Dedifferentiated amniotic fluid mesenchymal stem cell (primary cell): ENCODE measurements at regions not wholly inside any gene's neighbourhood (a gene's known extent, or its start where the extent isn't known, plus 50 kb on each side); places are given as distances from the start of the nearest gene placed in this dataset.
"Not testable (repeated sequence)": the region's sequence is repeated elsewhere in the genome, so short reads cannot be mapped to it uniquely, and the experiment has no call there.

Experiments
- DNase-seq: peaks from one replicate; pipeline ENCODE4 v3.0.0-alpha.2; 2016; ENCODE audit errors: extremely low spot score

DNA sequence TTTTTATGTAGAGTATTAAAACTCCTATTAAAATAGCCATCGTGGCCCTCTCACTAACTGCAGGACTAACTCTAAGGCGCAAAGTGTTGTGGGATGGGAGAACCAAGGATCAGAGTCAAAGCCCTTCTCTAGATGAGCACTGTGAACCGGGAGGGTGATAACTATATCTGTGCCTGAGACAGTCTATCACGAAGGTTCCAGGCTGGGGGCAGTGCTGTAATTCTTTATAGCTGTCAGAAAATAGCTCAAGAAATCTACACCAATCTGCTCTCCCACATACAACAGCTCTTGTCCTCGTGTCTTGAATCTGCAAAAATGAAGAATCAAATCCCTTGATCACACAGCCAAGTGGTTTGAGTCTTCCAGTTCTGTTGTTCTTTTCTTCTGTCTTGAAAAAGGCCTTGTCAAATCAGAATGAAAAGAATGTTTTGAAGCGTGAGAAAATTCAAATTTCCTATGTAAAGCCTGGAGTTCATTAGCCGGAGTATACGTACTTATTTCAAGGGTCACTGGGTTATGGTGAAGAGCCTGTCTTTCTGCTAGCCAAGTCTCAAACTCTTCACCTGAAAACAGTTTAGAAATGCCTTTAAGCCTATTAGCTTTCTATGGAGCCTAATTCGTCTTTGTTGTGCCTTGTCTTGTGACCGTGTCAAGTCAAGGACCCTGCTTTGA lies 185.3 kb upstream of the NECTIN3 start:
- DNase-seq, result no peak

DNA sequence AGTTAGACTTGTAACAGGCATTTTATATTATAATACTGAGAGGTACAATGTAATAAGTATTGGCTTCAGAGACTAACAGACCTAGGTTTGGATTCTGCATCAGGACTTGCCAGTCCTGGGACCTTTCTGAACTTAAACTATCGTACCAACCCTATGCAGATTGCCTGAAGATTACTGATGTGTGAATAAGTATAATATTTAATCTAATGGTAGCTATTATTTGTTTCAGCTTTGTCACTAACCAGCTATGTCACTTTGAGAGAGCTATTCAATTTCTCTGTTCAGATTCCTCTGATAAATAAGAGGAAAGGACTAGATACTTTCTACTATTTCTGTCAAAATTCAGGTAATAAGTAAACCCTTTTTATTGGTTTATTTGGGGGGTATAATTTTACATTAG lies 184.4 kb upstream of the NECTIN3 start:
- no peak for DNase-seq

DNA sequence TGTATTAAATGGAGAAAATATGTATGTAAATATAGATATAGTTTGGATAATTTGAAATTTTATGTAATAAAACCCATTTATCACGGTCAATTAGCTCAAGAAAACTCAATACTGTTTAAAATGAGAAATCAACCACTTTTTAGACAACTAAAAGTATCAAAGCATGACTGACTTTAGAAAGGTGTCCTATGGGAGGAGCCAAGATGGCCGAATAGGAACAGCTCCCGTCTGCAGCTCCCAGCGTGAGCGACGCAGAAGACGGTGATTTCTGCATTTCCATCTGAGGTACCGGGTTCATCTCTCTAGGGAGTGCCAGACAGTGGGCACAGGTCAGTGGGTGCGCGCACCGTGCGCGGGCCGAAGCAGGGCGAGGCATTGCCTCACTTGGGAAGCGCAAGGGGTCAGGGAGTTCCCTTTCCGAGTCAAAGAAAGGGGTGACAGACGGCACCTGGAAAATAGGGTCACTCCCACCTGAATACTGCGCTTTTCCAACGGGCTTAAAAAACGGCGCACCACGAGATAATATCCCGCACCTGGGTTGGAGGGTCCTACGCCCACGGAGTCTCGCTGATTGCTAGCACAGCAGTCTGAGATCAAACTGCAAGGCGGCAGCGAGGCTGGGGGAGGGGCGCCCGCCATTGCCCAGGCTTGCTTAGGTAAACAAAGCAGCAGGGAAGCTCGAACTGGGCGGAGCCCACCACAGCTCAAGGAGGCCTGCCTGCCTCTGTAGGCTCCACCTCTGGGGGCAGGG lies 182.8 kb upstream of the NECTIN3 start:
- DNase-seq, result not testable (repeated sequence)

DNA sequence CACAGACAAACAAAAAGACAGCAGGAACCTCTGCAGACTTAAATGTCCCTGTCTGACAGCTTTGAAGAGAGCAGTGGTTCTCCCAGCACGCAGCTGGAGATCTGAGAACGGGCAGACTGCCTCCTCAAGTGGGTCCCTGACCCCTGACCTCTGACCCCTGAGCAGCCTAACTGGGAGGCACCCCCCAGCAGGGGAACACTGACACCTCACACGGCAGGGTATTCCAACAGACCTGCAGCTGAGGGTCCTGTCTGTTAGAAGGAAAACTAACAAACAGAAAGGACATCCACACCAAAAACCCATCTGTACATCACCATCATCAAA lies 182.3 kb upstream of the NECTIN3 start:
- DNase-seq, result not testable (repeated sequence)

DNA sequence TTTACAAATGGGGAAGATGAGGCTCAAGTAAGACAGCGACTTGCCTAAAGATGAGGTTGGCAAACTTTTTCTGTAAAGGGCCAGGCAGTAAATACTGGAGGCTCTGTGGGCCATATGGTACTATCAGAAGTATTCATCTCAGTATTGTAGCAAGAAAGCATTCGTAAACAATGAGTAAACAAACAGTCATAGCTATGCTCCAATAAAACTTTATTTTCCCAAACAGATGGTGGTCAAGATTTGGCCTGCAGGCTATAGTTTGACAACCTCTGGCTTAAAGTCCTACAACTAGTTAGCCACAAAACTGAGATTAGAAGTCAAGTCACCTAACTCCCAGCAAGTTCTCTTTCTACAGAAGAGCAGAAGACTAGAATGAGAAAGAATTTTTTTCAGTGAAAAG lies 177.0 kb upstream of the NECTIN3 start:
- no peak for DNase-seq

DNA sequence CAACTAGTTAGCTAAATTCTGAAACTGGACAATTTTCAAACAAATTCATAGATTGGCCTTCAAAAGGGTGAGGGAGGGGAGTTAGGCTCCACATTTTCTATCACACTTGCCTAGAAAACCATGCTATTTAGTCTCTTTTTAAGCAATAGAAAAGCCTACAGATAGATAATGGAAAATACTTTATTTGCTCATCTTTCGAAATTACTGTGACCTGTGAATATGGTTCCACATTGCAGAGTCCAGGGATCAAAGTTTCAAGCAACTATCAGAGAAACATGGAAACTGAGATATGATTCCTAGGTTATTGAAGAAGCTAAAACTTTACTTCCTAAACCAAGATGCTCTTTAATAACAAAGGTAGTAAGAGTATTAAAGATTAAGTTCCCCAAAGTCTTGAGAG lies 176.6 kb upstream of the NECTIN3 start:
- DNase-seq, result no peak

DNA sequence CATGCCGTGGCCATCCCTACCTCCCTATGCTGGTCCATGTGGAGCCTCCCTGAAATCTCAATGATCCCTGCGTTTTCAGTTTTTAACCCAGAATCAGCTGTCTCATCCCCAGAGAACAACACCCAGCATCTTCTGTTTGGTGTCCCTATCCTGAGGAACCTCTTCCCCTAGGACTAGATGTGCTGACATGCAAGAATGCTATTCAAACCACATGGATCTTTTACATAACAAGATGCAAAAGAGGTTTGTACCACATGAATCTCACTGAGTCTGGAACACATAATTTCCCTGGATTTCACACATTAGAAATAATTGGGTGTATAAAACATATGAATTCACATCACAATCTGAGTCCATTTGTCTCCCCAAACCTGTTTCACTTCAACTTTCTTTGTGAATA lies 174.6 kb upstream of the NECTIN3 start:
- no peak for DNase-seq

DNA sequence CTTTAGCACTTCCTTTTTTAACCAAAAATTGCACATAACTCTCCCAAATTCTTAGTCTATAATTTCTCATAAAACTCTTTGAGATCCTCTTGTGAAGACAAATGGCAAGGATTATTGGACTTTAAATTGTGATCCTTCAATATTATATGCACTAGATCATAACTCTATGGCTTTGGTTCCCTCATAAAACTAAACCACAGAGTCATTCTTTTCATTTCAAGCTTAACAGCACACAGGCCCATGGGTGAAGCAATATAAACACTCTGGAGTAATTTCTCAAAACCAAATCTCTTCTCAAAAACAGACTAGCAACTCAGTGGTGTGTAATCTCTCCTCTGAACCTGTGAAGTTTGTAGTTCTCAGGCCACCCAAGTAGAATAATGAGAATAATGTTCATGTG lies 171.0 kb upstream of the NECTIN3 start:
- DNase-seq, result peak; percentile 31

DNA sequence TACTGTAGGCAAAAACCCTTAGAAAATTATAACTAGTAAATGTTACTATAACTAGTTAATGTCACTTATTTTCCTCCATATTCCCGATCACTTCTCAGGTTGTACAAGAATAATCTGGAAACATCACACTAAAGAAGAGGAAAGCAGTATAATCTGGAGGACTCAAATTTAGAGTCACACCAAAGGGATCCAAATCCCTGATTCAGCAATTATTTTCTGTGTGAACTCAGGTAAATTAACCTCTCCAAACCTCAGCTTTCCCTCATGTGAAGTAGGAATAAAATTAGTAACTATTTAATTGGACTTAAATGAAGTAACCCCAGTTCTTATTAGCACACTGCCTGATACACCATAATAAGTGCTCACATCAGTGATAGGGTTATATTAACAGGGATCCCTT lies 170.1 kb upstream of the NECTIN3 start:
- DNase-seq, result no peak

DNA sequence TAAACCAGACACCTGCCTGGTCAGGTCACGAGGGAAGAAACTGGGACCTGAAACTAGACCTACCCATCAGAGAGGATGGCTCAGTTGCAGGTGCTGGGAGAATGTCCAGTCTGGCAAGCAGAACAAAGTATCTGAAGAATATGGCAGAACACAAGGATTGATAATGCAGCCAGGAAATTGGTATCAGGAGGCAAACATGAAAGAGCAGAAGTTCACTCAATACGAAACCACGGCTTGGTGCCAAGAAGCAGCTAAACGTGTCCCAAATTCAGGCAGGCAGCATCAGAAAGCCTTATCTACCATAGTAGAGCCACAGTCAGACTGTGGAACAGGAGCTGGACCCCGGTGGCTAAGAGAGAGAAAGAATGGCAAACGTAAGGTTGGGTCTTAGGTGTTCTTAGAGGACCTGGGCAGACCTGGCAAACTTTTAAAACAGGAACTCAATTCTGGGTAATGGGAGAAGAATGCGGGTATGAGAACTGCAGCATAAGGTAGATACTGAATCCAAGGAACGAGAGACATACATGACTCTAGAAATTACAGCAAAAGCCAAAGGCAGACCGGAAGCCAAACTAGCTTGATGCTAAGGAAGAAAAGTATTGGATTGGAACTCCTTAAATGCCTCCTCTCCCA lies 169.0 kb upstream of the NECTIN3 start:
- no peak for DNase-seq

DNA sequence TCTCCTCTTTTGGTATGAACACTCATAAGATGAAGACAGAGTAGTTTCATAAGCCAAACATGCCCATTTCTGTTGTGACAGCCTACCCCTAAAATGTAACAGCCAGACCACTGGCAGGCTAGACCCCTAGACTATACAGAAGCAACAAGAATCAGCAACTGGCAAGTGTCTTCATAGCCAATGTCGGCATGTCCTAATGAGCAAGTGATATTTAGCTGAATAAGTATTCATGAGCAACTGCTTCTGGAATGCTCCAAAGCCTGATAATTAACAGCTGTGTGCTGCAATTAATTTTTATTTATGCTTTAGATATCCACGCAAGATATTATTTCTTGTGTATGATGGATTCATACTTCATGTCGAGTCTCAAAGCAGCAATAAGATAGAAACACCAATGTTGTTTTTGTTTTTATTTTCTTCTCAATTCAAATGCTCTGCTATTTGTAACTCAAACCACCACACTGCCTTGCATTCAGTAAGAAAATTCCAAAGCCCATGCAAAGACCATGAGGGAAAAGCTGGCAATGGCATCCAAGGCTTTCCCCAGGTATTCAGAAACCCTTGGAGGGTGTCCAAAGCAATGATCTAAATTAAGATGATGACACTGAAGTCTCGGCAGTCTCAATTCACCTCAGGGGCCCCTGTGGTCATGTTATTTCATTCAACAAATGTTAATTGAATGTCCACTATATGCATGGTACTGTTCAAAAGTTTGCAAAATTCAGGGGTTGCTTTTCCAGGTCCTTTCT lies 167.7 kb upstream of the NECTIN3 start:
- no peak for DNase-seq

DNA sequence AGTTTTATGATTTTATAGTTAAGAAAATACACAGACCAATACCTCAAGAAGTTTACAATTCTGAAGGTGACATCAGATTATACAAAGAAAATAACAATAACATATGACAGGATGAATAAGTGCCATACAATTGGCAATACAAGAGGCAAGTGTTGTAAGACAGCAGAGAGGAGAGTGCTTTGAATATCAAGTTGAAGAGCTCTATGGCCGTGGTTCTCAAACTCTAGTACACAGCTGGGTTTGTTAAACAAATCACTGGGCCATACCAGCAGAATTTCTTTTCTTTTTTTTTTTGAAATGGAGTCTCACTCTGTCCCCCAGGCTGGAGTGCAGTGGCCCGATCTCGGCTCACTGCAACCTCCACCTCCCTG lies 167.1 kb upstream of the NECTIN3 start:
- DNase-seq, result no peak

DNA sequence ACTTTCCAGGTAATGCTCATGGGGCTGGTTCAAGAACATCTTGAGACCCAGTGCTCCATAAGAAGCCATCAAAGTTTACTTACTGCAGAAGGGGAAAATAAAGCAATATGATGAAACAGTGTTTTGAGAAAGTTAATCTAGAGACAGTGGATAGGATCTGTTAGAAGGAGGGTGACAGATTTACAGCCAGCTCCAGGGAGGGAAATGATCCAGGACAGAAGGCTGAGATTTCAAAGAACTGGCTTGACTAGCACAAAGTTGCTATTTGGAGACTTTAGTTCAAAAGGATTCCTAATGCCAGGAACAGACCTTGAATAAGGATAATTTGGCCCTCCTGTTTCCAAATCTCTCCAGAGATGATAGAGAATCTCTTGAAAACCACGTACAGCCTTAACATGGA lies 166.5 kb upstream of the NECTIN3 start:
- DNase-seq, result no peak

DNA sequence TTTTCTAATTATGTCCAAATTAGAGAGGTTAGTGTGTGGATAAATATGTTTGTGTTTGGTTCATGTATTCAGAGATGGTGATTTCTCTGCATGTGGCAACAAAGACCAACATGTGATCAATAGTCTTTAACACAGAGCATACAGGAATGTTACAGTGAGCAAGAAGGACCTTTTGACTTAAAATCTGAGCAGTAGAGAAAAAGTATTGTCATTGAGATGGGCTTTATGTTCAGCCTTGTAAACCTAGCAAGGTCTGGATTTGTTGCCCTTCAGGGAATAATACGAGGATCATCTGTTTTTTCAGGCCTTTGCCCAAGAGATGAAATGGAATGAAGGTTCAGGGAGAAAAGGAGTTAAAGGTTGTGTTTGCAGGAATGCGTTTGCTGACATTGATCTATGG lies 161.8 kb upstream of the NECTIN3 start:
- DNase-seq, result no peak

DNA sequence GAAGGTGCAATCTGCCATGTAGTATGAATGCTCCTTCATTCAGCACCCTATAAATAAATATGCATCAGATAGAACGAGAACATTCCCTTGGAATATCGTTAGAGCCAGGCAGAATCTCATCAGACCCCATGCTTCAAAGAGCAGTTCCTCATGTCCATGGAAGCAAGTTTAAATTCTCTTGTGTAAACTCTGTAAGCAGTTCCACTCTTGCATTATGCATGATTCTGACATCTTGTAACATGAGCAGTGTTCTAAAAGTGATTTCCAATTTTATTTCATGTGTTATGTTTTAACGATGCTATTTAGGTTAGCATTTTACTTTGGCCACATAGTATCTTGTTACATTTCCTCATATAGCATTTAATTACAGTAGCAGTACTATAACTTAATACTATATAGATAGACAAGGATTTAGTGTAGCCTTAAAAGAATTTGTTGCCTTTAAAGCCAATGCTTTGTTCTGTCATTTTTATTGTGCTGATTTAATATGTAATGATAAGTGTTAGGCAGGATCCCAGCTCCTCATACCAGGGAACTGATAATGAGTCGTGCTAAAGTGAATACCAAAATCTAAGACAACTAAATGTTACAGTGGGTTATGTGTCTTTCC lies 161.2 kb upstream of the NECTIN3 start:
- DNase-seq, result no peak

DNA sequence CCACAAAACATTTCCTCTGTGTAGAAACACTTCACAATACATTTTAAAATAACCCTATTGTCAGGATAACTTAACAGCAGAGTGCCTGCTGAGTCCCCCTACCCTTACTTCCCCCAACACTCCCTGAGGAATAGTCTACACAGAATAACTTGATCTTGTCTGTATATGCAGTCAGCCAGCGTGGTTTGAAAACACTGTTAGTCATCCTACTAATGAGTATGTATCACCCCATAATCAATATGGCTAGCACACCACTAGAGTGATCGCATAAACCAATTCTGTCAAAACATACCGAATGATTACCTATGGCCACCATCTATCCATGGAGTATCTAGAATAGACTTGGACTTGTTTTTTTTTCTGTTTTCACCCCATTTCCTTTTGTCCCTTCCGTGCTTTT lies 152.7 kb upstream of the NECTIN3 start:
- no peak for DNase-seq

DNA sequence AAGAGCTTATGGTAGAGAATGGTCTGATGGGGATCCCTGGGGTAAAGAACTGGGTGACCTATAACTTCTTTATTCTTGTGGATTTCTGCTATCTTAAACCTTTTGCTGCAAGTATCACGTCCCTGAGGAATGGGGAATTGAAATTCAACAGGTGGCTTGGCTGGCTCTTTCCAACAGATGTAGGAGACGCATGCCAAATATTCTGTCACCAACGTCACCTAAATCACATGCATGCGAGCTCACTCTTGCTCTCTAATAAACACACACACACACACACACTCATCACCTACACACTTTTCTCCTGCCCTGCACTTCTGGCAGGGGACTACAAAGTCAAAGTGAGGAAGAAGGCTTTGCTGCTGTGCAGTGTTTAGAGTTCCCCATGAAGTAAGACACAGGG lies 145.8 kb upstream of the NECTIN3 start:
- DNase-seq, result no peak

DNA sequence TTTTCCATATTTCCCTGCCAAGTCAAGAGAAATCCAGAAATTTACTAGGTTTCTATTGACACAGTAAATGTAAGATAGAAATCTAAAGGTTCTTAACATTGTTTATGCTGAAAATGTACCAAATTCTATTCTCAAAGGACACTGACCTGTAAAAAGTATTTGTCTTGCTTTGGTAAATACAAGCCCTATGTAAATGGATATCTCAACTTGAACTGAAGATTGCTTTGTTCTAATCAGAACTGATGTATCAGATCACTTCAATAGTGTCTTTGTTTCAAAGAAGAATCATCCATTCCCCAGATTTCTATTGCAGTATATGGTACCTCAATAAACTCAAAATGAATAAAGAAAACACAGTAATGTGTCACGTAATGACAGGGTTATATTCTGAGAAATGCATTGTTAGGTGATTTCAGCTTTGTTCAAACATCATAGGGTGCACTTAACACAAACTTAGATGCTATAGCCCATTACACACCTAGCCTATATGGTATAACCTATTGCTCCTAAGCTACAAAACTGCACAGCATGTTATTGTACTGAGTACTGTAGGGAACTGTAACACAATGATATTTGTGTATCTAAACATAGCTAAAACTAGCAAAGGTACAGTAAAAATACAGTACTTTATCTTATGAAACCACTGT lies 143.5 kb upstream of the NECTIN3 start:
- DNase-seq, result no peak

DNA sequence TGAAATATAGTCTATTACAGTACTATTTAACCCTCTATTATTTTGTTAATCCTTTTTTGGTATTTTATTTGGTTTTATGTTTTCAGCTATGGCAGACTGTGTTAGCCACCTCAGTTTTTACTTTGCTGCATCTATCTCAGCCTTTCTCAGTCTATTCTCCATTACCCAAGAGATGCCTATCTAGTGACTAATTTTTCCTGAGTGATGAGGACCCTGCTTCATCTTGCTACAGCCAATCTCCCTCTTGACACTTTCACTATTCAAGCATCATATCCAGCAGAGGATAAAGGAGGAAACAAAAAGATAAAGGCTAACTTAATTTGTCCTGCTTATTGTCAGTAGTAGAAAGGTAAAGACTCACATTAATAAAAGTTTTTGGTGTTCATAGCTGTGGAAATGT lies 141.8 kb upstream of the NECTIN3 start:
- no peak for DNase-seq

DNA sequence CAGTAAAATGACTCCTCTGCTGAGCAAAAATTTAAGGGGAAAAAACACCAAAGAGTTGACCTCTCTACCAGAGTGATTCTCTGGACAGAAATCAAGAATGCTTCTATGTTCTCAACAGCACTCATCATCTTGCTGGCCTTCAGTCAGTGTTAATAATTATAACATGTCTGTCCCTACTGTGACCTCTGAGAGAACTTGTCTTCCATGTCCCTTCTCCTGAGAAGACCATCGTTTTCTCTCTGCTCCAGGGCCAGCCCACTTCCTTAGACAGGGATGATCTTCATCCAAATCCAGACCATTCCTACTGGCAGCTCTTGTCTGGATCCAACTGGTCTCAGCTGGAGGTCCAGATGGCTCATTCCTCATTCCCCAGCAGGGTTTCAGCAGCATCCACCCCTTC lies 139.0 kb upstream of the NECTIN3 start:
- DNase-seq, result no peak

DNA sequence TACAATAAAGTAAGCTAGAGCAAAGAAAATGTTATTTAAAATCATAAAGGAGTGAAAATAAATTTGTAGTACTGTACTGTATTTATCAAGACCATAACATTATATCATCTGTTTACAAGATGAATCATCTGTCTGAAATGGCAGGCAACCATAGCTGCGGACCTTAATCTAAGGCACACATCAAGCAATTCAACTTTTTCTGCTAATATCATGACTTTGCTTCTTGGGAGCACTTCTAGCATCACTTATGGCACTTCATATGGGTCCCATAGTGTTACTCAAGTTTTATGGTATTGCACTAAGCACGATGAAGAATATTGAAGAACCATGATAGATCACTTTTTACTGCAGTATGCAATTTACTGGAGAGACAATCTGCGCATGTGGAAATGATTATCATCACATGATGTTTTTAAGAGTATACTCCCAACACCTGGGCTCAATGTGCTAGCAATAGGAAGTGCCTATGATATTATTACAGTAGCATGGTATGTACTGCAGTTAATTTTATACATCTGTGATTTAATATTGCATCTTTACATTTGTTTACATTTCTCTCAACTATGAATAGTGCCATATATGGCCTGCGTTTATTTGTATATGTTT lies 137.7 kb upstream of the NECTIN3 start:
- DNase-seq, result no peak
